Neural progenitor cell (in vitro differentiated cells): ENCODE measurements at regions not wholly inside any gene's neighbourhood (a gene's known extent, or its start where the extent isn't known, plus 50 kb on each side); places are given as distances from the start of the nearest gene placed in this dataset.

Experiments used
- EZH2 ChIP-seq: fragments of 200-600 bp; sonication (generic); IDR thresholded peaks from 2 replicates; pipeline ENCODE4 v1.6.1; 2017; ENCODE audit warnings: antibody characterized with exemption, mild to moderate bottlenecking, moderate library complexity
- EZH2phosphoT487 ChIP-seq: fragments of 200-600 bp; sonication (generic); IDR thresholded peaks from 2 replicates; pipeline ENCODE4 v1.6.1; 2017; ENCODE audit warnings: antibody characterized with exemption
- TF ChIP-seq, protein P1 (sequence below): fragments of 200-600 bp; sonication (generic); IDR thresholded peaks from 2 replicates; pipeline ENCODE4 v1.5.1; 2017; ENCODE audit warnings: antibody characterized with exemption, mild to moderate bottlenecking

DNA sequence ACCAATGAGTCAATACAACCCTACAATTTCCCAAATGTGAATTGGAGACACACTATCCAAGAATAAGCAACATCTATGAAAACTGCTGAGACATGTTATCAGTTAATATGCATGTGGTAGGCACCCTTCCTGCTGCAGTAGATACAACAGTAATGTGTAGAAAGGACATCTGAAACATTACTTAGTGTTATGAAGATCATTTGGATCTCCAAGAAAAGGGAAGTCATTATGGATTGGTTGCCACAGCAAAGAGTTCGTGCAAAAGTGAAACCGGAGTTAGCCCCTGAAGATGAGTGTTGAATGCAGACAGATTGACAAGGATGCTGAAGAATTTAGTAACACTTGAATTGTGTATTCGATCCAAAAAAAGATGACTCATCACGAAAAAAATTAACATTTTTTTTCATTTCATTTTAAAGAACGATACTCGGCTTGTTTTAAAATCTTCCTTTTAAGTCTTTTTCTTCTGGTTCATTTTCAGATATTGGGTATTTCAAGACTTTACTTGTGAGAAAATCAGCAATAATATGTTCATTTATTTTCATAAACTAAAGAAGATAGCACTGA, 322.4 kb upstream of the KLF6 start:
- TF ChIP-seq, protein P1, sequence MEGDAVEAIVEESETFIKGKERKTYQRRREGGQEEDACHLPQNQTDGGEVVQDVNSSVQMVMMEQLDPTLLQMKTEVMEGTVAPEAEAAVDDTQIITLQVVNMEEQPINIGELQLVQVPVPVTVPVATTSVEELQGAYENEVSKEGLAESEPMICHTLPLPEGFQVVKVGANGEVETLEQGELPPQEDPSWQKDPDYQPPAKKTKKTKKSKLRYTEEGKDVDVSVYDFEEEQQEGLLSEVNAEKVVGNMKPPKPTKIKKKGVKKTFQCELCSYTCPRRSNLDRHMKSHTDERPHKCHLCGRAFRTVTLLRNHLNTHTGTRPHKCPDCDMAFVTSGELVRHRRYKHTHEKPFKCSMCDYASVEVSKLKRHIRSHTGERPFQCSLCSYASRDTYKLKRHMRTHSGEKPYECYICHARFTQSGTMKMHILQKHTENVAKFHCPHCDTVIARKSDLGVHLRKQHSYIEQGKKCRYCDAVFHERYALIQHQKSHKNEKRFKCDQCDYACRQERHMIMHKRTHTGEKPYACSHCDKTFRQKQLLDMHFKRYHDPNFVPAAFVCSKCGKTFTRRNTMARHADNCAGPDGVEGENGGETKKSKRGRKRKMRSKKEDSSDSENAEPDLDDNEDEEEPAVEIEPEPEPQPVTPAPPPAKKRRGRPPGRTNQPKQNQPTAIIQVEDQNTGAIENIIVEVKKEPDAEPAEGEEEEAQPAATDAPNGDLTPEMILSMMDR, result no peak
- TF ChIP-seq EZH2 (no peak), EZH2phosphoT487 (no peak)
